NCI-H1105 (cell line): ENCODE measurements at regions not wholly inside any gene's neighbourhood (a gene's known extent, or its start where the extent isn't known, plus 50 kb on each side); places are given as distances from the start of the nearest gene placed in this dataset.

Source experiments
- DNase-seq: peaks from one replicate; lab custom pipeline; 2025; lab: John Stamatoyannopoulos, UW

GRCh38 chr7:156456032-156456431, 184.5 kb upstream of the RNF32 start:
- DNase-seq = no peak

DNA sequence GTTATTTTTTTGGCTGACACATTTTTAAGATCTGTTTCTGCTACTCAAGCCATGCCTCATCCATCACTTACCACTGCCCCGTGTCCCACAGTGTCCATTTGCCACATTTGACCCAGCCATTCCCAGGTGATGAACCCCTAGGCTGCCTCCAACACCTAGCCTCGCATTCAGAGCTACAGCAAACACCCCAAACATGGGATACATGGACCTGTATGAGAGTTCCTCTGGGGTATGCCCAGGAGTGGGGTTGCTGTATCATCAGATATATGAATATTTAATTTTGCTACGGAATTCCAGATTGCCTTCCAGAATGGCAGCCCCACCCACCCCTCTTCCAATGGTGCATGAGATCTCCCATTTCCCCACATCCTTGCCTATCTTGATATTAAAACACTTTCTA, 190.1 kb upstream of the RNF32 start:
- DNase-seq = no peak

DNA sequence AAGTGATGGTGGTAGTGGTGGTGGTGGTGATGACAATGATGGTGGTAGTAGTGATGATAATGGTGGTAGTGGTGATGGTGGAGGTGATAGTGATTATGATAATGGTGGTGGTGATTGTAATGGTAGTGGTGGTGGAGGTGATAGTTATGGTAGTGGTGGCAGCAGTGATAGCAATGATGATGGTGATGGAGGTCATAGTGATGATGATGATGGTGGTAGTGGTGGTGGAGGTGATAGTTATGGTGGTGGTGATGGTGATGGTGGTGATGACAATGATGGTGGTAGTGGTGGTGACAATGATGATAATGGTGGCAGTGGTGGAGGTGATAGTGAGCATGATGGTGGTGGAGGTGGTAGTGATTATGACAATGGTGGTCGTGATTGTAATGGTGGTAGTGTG, 191.7 kb upstream of the RNF32 start:
- no peak for DNase-seq

DNA sequence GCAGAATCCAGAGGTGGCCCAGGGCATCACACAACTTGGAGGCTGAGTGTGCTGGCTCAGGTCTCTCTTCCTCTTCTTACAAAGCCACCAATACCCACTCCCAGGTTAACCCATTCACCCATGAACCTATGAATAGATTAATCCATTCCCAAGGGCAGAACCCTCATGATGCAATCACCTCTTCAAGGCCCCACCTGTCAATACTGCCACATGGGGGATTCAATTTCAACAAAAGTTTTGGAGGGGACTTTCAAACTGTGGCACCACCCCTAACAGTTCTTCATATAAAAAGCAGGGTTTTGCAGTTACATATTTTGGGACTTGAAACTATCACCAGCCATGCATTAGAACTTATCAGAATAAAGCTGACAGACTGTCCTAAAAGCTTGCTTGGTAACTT, 193.6 kb upstream of the RNF32 start:
- no peak for DNase-seq

DNA sequence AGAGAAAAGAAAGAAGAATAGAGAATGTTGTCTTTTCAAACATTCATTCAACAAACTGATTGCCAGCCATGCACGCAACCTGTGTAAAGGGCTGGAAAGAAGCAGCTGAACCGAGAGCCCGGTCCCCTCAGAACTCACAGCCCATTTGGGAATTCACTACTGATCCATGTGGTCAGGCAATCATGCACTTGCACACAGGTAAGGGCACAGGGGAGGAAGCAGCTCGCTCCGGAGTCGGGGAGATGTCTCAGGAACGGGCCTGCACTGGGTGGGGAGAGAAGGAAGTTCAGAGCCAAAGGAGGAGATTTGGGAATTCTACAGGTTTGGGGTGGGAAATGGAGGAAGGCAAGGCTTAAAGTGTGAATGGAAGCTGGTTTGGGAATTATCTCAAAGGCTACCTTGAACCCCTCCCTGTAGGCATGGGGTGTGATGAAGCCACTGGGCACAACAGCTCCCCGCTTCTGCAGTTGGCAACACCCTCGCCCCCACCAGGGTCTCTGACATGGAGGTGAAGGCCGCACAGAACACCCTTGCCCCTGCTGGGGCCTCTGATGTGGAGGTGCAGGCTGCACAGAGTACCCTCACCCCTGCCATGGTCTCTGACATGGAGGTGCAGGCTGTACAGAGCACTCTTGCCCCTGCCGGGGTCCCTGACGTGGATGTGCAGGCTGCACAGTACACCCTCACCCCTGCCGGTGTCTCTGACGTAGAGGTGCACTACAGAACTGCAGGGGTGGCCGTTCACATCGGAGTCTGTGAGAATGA, 194.4 kb upstream of the RNF32 start:
- no peak for DNase-seq

GRCh38 chr7:156442516-156442915, 198.1 kb upstream of the RNF32 start:
- DNase-seq = no peak

DNA sequence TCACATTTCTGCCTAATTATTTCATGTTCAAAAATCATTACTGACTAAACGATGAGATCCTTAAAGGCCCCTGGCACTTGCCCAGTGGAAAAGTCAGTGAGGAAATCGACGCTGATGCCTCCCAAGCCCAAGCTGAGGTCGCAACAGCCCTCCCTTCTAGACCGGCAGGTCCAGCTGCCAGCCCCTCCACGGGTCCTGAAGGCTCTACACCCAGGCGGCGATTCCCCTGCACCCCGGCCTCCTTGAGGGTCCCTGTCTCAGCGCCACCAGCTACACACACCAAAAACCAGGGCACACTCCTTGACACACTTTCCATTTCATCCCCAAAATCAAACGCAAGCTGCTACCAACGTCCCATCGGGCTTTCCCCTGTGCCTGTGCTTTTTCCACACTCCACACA, 200.1 kb upstream of the RNF32 start:
- no peak for DNase-seq

DNA sequence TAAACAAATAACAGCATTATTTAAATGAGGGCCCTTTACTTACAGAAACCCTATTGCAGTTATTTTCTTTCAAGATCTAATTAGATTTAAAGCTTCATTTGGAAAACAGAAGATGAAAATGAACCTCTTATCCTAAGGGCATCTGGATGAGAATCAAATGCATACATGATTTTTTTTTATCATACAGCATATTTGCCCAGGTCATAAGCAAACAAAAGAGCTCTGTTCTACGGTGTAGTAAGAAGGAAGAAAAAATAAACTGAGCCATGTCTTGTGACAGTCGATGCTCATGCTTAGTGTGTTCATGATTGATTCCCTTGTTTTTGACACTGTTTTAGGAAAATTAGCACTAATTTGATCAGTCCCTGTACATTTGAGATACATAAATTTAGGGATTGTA, 202.6 kb upstream of the RNF32 start:
- DNase-seq = no peak

- DNase-seq = no peak
Measured at GRCh38 chr7:156437021-156437614, 203.5 kb upstream of the RNF32 start.

GRCh38 chr7:156435486-156436231, 204.9 kb upstream of the RNF32 start:
- DNase-seq = no peak

DNA sequence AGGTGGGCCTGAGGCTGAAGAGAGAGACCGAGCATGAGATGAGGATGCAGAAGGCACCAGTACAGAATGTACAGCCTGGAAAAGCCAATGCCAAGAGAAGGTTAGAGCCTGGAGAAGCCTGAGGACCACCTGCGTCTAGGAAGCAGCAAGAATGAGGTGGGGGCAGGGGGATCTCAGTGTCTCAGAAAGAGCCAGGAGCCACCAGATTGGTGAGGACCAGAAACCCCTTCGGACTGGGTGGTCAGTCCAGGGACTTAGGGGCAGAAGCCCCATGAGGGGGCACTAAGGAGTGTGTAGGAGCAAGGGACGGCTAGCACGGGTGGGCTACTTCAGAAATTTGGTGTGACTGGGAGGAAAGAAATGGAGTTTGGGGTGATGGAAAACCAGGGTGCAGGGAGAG, 205.9 kb upstream of the RNF32 start:
- DNase-seq = no peak

DNA sequence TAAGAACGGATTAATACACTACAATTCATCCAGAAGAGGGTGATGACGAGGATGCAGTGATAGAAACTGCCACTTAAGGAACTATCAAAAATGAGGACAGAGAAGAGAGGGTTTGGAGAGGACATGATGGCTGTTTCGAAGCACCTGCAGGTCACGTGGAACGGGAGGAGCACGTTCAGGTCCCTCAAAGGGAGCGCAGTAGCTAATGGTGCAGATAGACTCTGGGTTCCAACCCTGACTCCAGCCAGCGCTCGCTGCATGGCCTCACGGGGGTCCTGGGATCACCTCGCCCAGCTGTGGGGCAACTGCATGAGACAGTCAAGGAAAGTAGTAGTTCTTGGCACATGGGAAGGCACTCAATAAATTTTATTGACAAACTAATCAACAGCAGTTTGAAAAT, 208.6 kb upstream of the RNF32 start:
- no peak for DNase-seq

- no peak for DNase-seq
Measured at GRCh38 chr7:156430109-156430508, 210.5 kb upstream of the RNF32 start.

GRCh38 chr7:156429514-156429913, 211.1 kb upstream of the RNF32 start:
- no peak for DNase-seq

DNA sequence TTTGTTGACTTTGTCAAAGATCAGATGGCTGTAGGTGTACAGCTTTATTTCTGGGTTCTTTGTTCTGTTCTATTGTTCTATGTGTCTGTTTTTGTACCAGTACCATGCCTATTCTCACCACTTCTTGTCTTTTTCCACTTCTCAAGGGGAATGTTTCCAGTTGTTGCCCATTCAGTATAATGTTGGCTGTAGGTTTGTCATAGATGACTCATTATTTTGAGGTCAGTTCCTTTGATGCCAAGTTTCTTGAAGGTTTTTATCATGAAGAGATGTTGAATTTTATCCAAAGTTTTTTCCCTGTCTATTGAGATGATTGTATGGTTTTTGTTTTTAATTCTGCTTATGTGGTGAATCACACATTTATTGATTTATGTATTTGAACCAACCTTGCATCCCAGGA, 216.7 kb upstream of the RNF32 start:
- no peak for DNase-seq

DNA sequence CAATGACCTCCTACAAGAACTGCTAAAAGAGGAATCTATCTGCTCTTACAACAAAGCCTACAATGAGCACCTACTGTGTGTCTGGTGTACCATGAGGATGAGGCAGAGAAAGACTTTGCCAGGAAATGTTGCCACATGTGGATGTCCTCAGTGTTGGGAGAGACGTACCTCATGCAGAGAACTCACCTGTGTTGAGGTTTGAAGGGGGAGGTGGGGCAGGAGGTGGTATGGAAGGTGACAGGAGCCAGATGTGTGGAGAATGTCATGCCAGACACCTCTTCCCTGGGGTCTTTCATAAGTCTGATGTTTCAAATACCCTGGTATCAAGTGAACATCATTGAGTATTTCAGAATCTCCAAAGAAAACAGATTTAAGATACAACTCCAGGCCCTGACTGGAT, 220.1 kb upstream of the RNF32 start:
- no peak for DNase-seq

- no peak for DNase-seq
Measured at GRCh38 chr7:156419782-156420181, 220.8 kb upstream of the RNF32 start.

GRCh38 chr7:156402255-156402654, 238.3 kb upstream of the RNF32 start:
- DNase-seq = no peak

DNA sequence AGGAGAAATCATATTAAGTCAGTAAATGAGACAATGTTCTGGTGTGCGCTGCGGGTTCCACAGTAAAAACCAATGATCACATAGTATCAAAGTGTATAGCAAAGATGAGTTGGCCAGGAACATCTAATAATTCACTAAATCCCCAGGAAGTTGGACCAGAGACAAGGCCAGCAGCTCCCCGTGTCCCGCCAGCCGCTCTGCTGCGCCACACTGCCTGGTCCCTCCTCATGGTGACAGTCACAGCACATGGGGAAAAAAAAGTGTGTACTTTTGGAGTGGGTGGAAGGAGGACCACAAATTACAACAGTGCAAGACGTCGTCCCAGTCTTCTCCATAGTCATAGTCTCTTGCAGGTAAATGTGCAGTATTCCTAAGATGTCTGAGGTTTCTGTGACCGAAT, 239.0 kb upstream of the RNF32 start:
- no peak for DNase-seq

DNA sequence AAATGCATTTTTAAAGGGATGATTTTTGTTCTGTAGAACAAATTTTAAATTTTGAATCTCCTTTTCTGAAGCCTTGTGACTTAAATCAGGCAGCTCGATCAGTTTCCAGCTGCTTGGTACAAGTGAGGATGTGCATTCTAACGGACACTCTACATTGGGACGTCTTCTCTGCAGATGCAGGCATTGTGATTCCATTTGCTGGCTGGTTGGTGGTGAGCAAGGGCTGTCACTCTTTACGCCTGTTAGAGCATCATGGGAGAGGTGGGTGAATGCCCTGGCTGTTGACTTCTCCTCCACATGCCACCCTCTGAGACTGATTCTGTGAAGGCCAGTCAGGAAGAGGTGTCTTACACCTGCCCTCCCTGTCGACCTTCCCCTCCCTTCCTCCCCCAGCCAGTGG, 240.5 kb upstream of the RNF32 start:
- DNase-seq = no peak

DNA sequence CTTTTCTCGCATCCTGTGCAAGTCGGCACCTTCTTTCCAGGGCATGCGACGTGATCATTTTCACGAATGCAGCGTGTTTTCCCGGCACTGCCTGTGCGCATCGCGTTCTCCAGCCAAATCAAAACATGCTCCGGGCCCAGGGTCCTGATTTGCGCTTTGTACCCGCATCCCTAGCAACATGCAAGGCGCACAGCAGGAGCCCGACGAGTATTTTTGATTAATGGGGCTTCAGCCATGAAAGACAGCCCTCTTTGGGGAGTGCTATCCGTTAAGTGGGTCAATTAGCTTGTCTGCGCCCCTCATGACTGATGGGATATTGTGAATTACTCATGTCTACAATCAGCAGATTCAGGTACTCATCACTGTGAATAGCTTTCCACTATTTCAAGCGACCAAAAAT, 243.3 kb upstream of the RNF32 start:
- no peak for DNase-seq

DNA sequence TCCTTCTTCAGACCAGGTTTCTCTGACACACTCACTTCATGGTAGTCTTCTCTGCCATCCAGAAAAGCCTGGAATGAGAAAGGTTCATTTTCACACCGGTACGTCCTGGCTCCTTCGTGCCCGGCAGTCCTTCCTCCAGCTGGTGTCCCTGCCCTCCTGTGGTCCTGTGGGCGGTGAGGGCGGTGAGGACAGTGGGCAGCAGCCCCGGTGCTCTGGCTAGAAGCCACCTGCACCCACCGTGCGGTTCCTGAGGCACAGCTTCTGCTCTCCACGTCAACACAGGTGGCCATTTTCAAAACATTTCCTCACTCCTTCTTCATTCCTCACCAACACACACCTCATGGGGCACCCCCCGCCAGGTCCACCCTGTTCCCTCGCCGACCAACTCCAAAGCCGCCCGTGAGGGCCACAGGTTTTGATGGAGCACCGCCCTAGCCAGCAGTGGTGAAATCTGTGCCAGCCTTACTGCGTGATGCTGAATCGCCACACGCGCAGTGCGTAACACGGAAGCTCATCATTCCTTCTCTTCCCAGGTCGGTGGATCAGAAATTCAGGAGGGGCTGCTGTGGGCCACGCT, 251.4 kb upstream of the RNF32 start:
- no peak for DNase-seq

DNA sequence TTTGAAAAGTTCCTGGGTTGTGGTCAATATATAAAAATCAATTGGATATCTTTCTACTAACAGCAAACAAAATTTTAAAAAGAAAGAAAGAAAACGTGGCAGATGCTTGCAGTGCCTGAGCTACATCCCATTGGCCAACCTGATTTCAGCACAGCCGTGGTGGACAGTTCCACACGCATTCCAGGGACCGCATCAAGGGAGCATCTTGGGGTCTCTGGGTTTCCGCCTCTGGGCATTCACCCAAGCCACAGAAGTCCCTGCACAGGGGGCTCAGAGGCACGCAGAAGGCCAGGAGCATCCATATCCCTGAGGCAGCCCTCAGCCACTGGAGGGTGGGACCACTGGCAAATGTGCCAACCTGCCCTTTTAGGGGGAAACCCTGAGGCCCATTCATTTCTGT, 254.5 kb upstream of the RNF32 start:
- DNase-seq = no peak
